HUDEP-2 (cell line): ENCODE measurements at regions not wholly inside any gene's neighbourhood (a gene's known extent, or its start where the extent isn't known, plus 50 kb on each side); places are given as distances from the start of the nearest gene placed in this dataset.
"Not testable (repeated sequence)": the region's sequence is repeated elsewhere in the genome, so short reads cannot be mapped to it uniquely, and the experiment has no call there.

ENCODE experiments used
- DNase-seq, 76 experiments: peaks; one replicate each; lab custom pipeline; 2025; ENCODE audit not compliant: unreplicated experiment in 76 of 76; lab: John Stamatoyannopoulos, UW

DNA sequence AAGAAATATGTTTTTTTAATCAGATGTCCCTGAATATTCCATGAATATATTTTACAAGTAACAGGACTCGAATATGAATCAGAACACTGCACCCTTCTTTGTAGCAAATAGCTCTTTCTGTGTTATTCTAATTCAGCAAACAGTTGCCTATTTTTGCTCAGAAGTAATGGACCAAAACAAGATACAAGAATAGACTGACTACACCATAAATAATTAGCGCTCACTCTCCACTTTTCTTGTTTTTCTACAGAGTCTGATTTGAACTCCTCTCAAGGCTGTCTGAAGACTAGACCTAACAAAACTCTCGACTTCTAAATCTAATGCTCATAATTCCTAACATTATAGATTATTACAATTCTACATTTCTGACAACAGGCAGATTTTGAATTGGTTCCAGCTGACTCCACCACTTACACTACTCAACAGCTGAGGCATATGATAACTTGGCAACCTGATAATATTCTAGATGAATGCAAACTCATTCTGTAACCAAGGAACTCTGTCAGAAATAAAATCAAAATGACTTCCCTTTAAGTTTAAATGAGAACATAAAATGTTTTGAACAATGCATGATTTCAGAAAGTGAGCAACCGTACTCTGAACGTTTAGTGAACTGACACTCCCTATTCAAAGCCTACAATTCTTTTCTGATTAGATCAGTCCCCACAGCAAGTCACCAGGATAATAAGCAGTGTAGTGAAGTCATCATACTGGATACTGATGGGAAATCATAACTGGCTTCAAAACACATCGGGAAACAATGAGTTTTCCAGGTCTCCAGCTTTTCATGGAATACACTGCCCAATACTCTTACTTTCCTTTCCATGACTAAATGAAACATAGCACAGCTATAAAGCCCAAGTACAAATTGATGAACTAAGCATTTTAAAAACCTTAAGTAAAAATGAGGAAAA lies 114.2 kb upstream of the BEND6 start:
- DNase-seq: no peak

GRCh38 chr6:56839533-56840183 lies 115.2 kb upstream of the BEND6 start:
- no peak for DNase-seq

DNA sequence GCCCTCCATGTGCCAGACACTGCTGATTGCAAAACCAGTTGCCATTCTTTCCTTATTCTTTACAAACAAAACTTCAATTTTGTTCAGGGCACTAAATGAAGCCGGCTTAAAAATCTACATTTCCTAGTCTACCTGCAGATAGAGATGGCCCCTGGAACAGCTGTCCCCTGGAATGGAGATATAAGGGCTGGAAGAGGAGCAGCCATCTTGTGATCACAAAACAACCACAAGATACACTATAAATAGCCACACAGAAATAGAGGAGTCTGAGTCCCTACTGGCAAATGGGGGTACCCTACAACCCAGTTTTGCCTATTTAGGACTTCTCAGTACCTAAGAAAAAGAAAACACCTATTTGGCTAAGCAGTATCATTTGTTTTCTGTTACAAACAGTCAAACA lies 115.9 kb upstream of the BEND6 start:
- DNase-seq: no peak

GRCh38 chr6:56838016-56838555 lies 116.8 kb upstream of the BEND6 start:
- no peak for DNase-seq

DNA sequence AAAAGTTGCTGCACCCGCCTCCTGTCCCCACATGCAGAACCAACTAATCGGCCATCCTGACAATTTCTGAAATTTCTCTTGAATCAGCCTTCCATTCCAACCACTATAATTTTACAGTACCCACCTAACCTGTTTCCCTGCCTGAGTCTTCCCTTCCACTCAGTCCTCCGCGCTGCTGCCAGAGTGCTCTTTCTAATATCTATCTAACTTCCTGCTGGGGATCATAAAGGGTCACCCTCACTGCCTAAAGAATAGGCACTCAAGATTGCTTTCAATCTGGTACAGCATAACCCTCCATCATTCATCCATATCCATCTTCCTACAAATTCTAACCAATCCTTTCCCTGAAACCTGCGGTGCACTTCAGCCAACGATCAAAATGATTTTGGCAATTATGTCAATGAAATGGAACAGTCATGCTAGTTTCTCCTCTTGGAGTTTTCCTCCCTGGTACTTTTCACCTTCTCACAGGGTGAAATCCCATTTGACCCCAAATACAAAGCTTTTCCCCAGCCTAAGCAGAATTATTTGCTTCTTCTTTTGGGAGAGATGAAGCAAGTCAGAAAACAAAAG lies 117.5 kb upstream of the BEND6 start:
- DNase-seq: no peak

DNA sequence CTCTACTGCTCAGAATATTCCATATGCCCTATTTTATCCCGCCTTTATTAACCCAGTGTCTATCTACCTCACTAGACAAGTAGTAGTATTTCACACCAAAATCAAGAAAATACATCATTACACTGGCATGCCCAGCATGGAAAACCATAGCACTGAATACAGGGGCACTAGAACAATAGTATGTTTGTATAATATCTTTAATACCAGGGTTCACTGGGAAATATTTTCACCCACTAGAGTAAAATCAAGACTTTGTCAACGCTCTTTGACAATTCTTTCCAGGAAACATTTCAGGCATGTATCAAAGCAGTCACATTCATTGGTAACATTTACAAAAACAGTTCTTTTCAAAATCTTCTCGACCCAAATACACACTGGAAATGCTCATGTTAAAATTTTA lies 119.3 kb upstream of the BEND6 start:
- no peak for DNase-seq

- no peak for DNase-seq
Measured at GRCh38 chr6:56833873-56834272, 121.0 kb upstream of the BEND6 start.

DNA sequence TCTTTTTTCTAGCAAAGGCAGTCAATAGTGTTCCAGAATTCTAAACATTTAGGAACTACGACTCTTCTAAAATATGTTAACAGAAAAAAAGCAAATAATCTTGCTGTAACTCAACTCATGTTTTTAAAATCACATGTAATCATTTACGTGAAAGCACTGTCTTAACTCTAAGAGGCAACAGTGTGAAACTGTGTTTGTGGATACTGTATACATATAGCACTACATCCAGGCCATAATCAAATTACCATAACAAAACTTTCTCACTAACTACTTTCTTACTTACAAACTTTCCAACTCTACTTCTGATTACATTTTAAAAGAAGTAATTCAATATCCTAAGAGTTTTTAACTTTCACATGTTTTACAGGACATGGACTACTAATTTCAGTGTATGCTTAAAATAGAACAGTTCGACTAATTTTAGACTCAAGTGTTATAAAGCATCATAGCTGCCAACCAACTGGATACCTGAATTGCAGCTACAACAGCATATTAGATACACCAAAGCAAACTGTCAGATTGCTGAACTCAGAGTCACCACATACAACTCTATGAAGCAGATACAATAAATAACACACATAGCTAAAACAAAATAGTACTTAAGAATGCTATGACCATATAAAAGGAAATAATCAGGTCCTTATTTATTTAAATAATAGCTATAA lies 121.6 kb upstream of the BEND6 start:
- DNase-seq: no peak

DNA sequence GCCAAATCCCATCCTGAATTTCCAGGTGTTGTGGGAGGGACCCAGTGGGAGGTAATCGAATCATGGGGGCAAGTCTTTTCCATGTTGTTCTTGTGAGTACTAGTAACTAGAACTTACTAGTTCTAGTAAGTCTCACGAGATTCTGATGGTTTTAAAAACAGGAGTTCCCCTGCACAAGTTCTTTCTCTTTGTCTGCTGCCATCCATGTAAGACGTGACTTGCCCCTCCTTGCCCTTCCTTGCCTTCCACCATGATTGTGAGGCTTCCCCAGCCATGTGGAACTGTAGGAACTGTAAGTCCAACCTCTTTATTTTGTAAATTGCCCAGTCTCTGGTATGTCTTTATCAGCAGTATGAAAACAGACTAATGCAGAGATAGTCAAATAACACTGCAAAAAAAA lies 122.7 kb upstream of the BEND6 start:
- DNase-seq: no peak

- DNase-seq: no peak
Measured at GRCh38 chr6:56831334-56831733, 123.6 kb upstream of the BEND6 start.

DNA sequence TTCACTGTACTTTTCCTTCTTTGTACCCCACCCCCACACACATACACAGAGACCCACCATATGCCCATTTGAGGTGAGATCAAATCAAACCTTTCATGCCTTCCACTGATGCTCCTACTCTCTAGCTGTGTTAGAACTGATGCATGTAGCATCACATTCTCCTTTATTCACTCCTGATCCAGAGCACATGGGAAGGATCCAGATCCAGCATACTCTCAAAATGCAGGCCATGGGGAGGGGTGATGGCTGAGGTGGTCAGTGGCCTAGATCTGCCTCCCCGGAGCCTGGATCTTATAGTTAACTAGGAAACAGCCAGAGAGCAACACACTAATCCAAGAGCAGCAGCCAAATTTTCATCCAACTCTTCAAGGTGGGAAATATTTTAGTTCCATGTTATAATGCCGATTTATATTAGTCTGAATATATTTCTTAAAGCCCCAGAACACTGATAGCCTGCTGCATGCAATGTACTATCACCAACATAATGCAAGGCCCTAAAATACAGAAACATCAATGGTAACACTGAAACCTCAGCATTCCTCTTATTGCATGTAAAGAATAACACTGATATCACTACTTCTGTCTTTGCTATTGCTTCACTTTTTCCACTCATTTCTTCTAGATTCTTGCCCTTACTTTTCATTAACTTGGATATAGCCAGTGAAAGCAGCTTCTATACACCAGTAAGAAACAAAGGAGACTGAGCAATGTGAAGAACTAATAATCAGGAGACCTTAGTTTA lies 126.8 kb upstream of the BEND6 start:
- DNase-seq: no peak

GRCh38 chr6:56824431-56824830 lies 130.5 kb upstream of the BEND6 start:
- not testable (repeated sequence) for DNase-seq

DNA sequence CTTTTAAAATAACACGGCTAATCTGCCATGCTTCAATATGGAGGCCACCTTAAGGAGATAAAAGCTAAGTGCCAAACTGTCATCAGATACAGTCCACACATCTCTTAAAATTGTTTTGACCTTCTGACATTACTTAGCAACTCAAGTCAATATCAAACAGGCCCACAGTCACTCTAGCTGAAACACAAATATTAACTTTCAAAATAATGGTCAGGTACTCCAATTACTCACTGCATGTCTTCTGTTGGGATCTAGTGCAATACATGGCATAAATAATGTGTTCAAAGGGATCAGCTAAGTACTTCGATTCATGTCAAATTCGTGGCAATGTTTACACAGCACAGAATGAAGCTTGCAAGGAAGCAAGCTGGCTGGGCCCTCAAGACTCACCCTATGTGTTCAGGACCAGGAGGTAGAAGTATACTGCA lies 133.9 kb upstream of the BEND6 start:
- DNase-seq: no peak

GRCh38 chr6:56820060-56820459 lies 134.8 kb upstream of the BEND6 start:
- no peak for DNase-seq

- DNase-seq: no peak
Measured at GRCh38 chr6:56819604-56820003, 135.3 kb upstream of the BEND6 start.

DNA sequence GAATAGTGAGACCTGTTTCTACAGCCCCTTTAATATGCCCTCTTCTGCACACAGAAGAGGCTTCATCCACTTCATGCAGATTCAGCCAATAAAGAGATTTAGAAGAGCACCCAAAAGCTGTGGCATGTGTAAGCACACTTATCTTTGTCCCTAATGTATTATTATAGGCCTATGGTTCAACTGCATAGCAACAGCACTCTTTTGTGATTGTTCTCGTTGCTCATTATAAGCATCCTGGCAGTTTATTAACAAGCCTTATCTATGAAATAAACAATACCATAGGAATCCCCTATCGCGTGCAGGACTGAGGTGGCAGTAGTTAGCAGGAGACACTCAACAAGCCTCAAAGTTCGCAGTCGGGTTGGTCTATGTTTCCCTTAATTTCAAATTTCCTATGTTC lies 138.5 kb upstream of the BEND6 start:
- DNase-seq: no peak

- no peak for DNase-seq
Measured at GRCh38 chr6:56815436-56815835, 139.5 kb upstream of the BEND6 start.

GRCh38 chr6:56814802-56815201 lies 140.1 kb upstream of the BEND6 start:
- no peak for DNase-seq

GRCh38 chr6:56814308-56814707 lies 140.6 kb upstream of the BEND6 start:
- DNase-seq: no peak

- DNase-seq: not testable (repeated sequence)
Measured at GRCh38 chr6:56812851-56813250, 142.1 kb upstream of the BEND6 start.
